OCI-LY3 (cell line): ENCODE measurements at regions not wholly inside any gene's neighbourhood (a gene's known extent, or its start where the extent isn't known, plus 50 kb on each side); places are given as distances from the start of the nearest gene placed in this dataset.

Experiments used
- EZH2phosphoT487 ChIP-seq: fragments of 200-600 bp; shearing (Covaris generic); IDR thresholded peaks from 2 replicates; pipeline ENCODE4 v1.6.1; 2018; ENCODE audit warnings: antibody characterized with exemption, mixed run types, low read depth
- TF ChIP-seq, protein P1 (sequence below): fragments of 200-600, 300-600 bp; sonication (generic); IDR thresholded peaks from 2 replicates; pipeline ENCODE4 v1.5.1; 2014; ENCODE audit warnings: antibody characterized with exemption, low read length, low read depth

- TF ChIP-seq, protein P1, sequence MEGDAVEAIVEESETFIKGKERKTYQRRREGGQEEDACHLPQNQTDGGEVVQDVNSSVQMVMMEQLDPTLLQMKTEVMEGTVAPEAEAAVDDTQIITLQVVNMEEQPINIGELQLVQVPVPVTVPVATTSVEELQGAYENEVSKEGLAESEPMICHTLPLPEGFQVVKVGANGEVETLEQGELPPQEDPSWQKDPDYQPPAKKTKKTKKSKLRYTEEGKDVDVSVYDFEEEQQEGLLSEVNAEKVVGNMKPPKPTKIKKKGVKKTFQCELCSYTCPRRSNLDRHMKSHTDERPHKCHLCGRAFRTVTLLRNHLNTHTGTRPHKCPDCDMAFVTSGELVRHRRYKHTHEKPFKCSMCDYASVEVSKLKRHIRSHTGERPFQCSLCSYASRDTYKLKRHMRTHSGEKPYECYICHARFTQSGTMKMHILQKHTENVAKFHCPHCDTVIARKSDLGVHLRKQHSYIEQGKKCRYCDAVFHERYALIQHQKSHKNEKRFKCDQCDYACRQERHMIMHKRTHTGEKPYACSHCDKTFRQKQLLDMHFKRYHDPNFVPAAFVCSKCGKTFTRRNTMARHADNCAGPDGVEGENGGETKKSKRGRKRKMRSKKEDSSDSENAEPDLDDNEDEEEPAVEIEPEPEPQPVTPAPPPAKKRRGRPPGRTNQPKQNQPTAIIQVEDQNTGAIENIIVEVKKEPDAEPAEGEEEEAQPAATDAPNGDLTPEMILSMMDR = no peak
- no peak for TF ChIP-seq EZH2phosphoT487
Observed at GRCh38 chr5:68436686-68437520, 221.3 kb downstream of the PIK3R1 start.
